SK-N-SH (cell line): ENCODE measurements at regions not wholly inside any gene's neighbourhood (a gene's known extent, or its start where the extent isn't known, plus 50 kb on each side); places are given as distances from the start of the nearest gene placed in this dataset.

Source experiments
- CTCF ChIA-PET: fragments of 300-600, 350-600 bp; formaldehyde crosslinking; extraction: SDS; loops from one replicate; lab custom pipeline; 2021; lab: Yijun Ruan, JAX
- POLR2A ChIA-PET: fragments of 350-600 bp; sonication (Branson Sonifier 250); formaldehyde crosslinking; extraction: SDS; loops from one replicate; lab custom pipeline; 2020; ENCODE audit warnings: antibody characterized with exemption, inconsistent platforms; lab: Yijun Ruan, JAX
- DNase-seq: peaks from one replicate; pipeline ENCODE4 v3.0.0; 2012
- H2AFZ ChIP-seq: fragments of 200-600 bp; sonication (generic); 2 replicates; pipeline ENCODE4 v1.8.1; 2016; ENCODE audit warnings: antibody characterized with exemption, mild to moderate bottlenecking, low read depth
- H3F3A ChIP-seq: fragments of 200-600 bp; sonication (generic); replicated peaks from 2 replicates; pipeline ENCODE3; 2016; ENCODE audit warnings: antibody characterized with exemption, mild to moderate bottlenecking; ENCODE audit not compliant: insufficient read depth
- H3K27ac ChIP-seq, 2 experiments: fragments of 200-500 bp in 1 of 2; fragments of 200-600 bp in 1 of 2; sonication (Bioruptor generic) in 1 of 2; sonication (generic), shearing (Covaris generic) in 1 of 2; 2 replicates each; pipeline versions ENCODE4 v1.5.1 to v1.6.1; 2014 to 2016; ENCODE audit warnings: low read depth in 2 of 2, inconsistent platforms in 1 of 2, low read length in 1 of 2, mild to moderate bottlenecking in 1 of 2, mixed read lengths in 1 of 2
- H3K27me3 ChIP-seq: fragments of 200-600 bp; sonication (generic), shearing (Covaris generic); 2 replicates; pipeline ENCODE4 v1.6.1; 2016; ENCODE audit warnings: mixed run types; ENCODE audit not compliant: insufficient read depth
- H3K36me3 ChIP-seq, 2 experiments: fragments of 200-500 bp in 1 of 2; fragments of 200-600 bp in 1 of 2; sonication (Bioruptor generic) in 1 of 2; sonication (generic) in 1 of 2; replicated peaks in 1 of 2; 2 replicates each; pipeline versions ENCODE3 to v1.5.1; 2014 to 2016; ENCODE audit warnings: low read length in 1 of 2, mild to moderate bottlenecking in 1 of 2; ENCODE audit not compliant: insufficient read depth in 2 of 2, control insufficient read depth in 1 of 2
- H3K4me1 ChIP-seq, 2 experiments: fragments of 200-500 bp in 1 of 2; fragments of 200-600 bp in 1 of 2; sonication (Bioruptor generic) in 1 of 2; sonication (generic), shearing (Covaris generic) in 1 of 2; 2 replicates each; pipeline versions ENCODE4 v1.5.1 to v1.6.1; 2014 to 2016; ENCODE audit warnings: low read depth in 1 of 2, low read length in 1 of 2, mixed run types in 1 of 2; ENCODE audit not compliant: insufficient read depth in 2 of 2, control insufficient read depth in 1 of 2
- H3K4me2 ChIP-seq: fragments of 200-600 bp; sonication (generic), shearing (Covaris generic); 2 replicates; pipeline ENCODE4 v1.6.1; 2017; ENCODE audit warnings: mixed run types
- H3K4me3 ChIP-seq, 2 experiments: fragments of 200-500 bp in 1 of 2; fragments of 200-600 bp in 1 of 2; sonication (Bioruptor generic) in 1 of 2; sonication (generic), shearing (Covaris generic) in 1 of 2; 2 replicates each; pipeline versions ENCODE4 v1.5.1 to v1.8.1; 2014 to 2016; ENCODE audit warnings: low read depth in 2 of 2, inconsistent platforms in 1 of 2, low read length in 1 of 2, mild to moderate bottlenecking in 1 of 2, mixed read lengths in 1 of 2, moderate library complexity in 1 of 2
- H3K79me2 ChIP-seq: fragments of 200-600 bp; sonication (generic); 2 replicates; pipeline ENCODE4 v1.8.1; 2017; ENCODE audit warnings: mild to moderate bottlenecking; ENCODE audit not compliant: insufficient read depth
- H3K9ac ChIP-seq: fragments of 200-600 bp; sonication (generic); 2 replicates; pipeline ENCODE4 v1.6.1; 2017; ENCODE audit warnings: mixed run types
- H3K9me2 ChIP-seq: fragments of 200-600 bp; sonication (generic); 2 replicates; pipeline ENCODE4 v1.6.1; 2017; ENCODE audit warnings: mixed run types
- H3K9me3 ChIP-seq: fragments of 200-600 bp; sonication (generic); 2 replicates; pipeline ENCODE4 v1.6.1; 2017; ENCODE audit warnings: mixed run types, mild to moderate bottlenecking, moderate library complexity
- H4K20me1 ChIP-seq: fragments of 200-600 bp; sonication (generic); 2 replicates; pipeline ENCODE4 v1.6.1; 2017; ENCODE audit warnings: mild to moderate bottlenecking, mixed run types; ENCODE audit not compliant: insufficient read depth
- CHD2 ChIP-seq: fragments of 150-350 bp; IDR thresholded peaks from 2 replicates; pipeline ENCODE4 v1.6.1; 2018; ENCODE audit warnings: low read length; ENCODE audit not compliant: partially characterized antibody
- CTCF ChIP-seq: fragments of 200-600 bp; sonication (generic); IDR thresholded peaks from 2 replicates; pipeline ENCODE4 v1.6.1; 2017; ENCODE audit warnings: antibody characterized with exemption, mild to moderate bottlenecking, moderate library complexity
- FOSL2 ChIP-seq: IDR thresholded peaks from 2 replicates; pipeline ENCODE4 v1.4.0; 2012; ENCODE audit warnings: low read depth, mild to moderate bottlenecking, moderate library complexity, borderline replicate concordance
- FOXM1 ChIP-seq: IDR thresholded peaks from 2 replicates; pipeline ENCODE4 v1.4.0; 2012; ENCODE audit warnings: low read depth, mild to moderate bottlenecking
- IRF3 ChIP-seq: fragments of 150-350 bp; IDR thresholded peaks from 2 replicates; pipeline ENCODE4 v1.6.1; 2016; ENCODE audit warnings: mild to moderate bottlenecking, low read depth, low read length
- NRF1 ChIP-seq: IDR thresholded peaks from 2 replicates; pipeline ENCODE4 v1.6.1; 2012; ENCODE audit warnings: low read depth, mild to moderate bottlenecking, low read length
- PBX3 ChIP-seq: IDR thresholded peaks from 2 replicates; pipeline ENCODE4; 2012
- POLR2AphosphoS5 ChIP-seq: IDR thresholded peaks from 2 replicates; pipeline ENCODE4 v1.6.1; 2012; ENCODE audit warnings: low read depth, low read length
- RCOR1 ChIP-seq: fragments of 150-350 bp; IDR thresholded peaks from 2 replicates; pipeline ENCODE4 v1.6.1; 2017; ENCODE audit warnings: antibody characterized with exemption, low read length
- REST ChIP-seq: IDR thresholded peaks from 2 replicates; pipeline ENCODE4 v1.6.1; 2012; ENCODE audit warnings: mild to moderate bottlenecking, low read depth, low read length, moderate library complexity
- SIN3A ChIP-seq: IDR thresholded peaks from 2 replicates; pipeline ENCODE4 v1.6.1; 2012; ENCODE audit warnings: low read depth, mild to moderate bottlenecking, low read length, moderate library complexity, borderline replicate concordance
- SMC3 ChIP-seq: IDR thresholded peaks from 2 replicates; pipeline ENCODE4 v1.6.1; 2012; ENCODE audit warnings: low read depth, low read length, improper control_type of control experiment
- TAF1 ChIP-seq: IDR thresholded peaks from 2 replicates; pipeline ENCODE4 v1.6.1; 2012; ENCODE audit warnings: low read depth, mild to moderate bottlenecking, low read length, moderate library complexity, borderline replicate concordance
- TCF12 ChIP-seq: IDR thresholded peaks from 2 replicates; pipeline ENCODE4 v1.4.0; 2012
- ZBTB33 ChIP-seq: IDR thresholded peaks from 2 replicates; pipeline ENCODE4 v1.4.0; 2012; ENCODE audit warnings: low read depth, borderline replicate concordance
- WGBS: methylation state at CpG from one replicate; pipeline ENCODE4 v1.1.6; 2017; ENCODE audit warnings: low lambda C conversion rate; 5-methylcytosine and 5-hydroxymethylcytosine counted together

- Histone ChIP-seq H3K27me3 (no peaks in the 10 kb centered on the region), H3K4me2 (no peak overlapping the region), H2AFZ (no peak overlapping the region), H3K9ac (no peak overlapping the region), H3K9me3 (no peaks in the 10 kb centered on the region), H3K4me3 (no peak overlapping the region), H3K9me2 (no peaks in the 10 kb centered on the region), H3K27ac (no peak overlapping the region), H3F3A (no peaks in the 10 kb centered on the region), H3K79me2 (no peaks in the 10 kb centered on the region), H3K36me3 (no peaks in the 10 kb centered on the region), H4K20me1 (no peaks in the 10 kb centered on the region), H3K4me1 (no peaks in the 10 kb centered on the region)
- POLR2A ChIA-PET = no interaction called here
- CTCF ChIA-PET = no interaction called here
- no peak for TF ChIP-seq CHD2
- no peak for TF ChIP-seq PBX3
- no peak for TF ChIP-seq NRF1
- TF ChIP-seq TAF1 = no peak
- no peak for TF ChIP-seq CTCF
- no peak for TF ChIP-seq REST
- TF ChIP-seq SMC3 = no peak
- TF ChIP-seq RCOR1 = no peak
- TF ChIP-seq TCF12 = no peak
- TF ChIP-seq POLR2AphosphoS5 = no peak
- TF ChIP-seq SIN3A = no peak
- no peak for TF ChIP-seq IRF3
- no peak for TF ChIP-seq FOXM1
- no peak for TF ChIP-seq ZBTB33
- no peak for TF ChIP-seq FOSL2
- 73% methylated on average over 4 of the region's 4 CpGs for WGBS
- DNase-seq = no peak
Measured at GRCh38 chr6:145118224-145118623, 617.1 kb downstream of the EPM2A start.
